ENCODE measurements at regions not wholly inside any gene's neighbourhood (a gene's known extent, or its start where the extent isn't known, plus 50 kb on each side); places are given as distances from the start of the nearest gene placed in this dataset.

DNA sequence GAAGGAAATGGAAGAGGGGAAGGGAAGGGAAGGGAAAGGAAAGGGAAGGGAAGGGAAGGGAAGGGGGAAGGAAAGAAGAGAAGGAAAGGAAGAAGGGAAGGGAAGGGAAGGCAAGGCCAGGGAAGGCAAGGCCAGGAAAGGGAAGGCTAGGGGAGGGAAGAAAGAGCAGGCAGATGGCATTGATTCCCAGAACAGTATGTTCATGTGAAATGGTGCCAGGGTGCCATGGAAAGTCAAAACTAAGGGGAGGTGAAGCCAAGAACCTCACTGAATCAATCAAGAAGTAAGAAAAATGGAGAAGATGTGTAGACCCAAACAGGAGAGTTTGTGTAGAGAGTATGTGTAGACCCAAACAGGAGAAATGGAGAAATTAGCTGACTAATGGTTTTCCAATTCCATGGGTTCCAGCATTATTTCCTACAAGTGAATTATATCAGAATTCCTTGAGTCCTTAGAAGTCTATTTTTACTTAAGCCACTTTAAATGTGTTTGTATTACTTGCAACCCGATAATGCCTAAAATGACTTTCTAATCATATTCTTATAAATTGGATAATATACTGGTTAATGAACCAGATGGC, 367.6 kb downstream of the TXNL1 start:
- no peak for DNase-seq

DNA sequence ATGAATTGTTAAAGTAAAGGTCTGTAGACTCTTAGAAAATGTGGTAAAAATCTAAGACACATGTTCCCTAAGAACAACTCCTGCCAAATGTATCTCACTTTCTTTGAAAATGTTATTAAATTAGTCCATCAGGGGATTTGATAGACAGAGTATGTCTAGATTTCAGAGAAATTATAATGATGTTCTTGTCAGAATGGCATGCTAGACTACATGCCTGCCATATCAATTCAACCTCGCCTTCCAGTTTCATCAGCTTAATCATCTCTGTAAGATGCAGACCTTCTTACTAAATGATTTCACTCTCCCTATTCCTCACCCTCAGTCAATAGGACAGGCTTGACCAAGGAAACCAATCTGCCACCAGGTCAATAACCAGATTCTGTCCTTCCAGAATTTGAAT, 368.4 kb downstream of the TXNL1 start:
- DNase-seq: no peak

DNA sequence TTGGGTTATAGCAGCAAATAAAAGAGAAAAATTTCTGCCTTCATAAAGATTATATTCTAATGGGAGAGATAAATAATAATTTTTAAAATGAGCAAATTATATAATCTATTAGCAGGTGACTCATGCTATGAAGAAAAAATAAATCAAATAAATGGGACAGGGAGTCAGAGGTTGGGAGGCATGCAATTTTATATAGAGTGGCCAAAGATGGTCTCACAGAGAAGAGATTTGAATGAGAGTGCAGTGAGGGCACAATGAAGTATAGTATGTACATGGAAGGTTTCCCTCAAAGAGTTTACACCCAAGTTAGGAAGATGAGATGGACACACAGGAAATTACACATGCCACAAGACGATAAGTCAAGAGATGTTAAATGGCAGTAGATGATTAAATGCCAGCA, 369.4 kb downstream of the TXNL1 start:
- no peak for DNase-seq

DNA sequence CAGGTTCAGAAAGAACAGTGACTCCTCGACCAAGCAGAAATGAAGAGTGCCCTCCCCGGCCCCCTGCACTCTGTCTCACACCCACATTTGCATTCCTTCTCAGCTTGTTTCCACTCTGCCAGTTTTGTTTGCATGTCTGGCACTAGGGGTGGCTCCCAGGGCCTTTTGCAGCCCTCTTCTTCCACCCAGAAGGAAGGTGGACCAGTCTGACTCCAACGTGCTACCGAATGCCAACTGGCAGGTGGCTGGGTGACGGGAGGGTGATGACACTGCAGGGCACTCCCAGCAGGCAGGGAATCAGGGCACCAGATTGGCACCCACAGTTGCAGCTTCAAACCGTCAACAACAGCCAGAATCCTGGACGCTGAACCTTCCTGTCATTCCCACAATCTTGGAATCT, 371.1 kb downstream of the TXNL1 start:
- DNase-seq: no peak

DNA sequence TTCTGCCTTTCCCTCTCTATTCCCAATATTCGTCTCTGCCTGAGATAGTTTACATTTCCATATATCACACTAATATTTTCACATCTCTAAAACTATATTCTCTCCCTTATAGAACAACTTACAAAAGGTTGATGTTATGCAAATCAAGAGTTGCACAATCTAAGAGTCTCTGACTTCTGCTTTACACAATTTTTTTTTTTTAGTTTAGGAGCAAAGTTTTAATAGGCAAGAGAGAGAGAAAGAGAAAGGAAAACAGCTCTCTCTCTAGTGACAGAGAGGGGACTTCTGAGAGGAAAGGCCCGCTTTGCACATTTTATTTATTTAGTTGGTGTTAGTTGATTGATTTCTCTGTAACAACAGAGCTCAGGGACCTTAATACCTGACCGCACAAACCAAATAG, 380.2 kb downstream of the TXNL1 start:
- no peak for DNase-seq

DNA sequence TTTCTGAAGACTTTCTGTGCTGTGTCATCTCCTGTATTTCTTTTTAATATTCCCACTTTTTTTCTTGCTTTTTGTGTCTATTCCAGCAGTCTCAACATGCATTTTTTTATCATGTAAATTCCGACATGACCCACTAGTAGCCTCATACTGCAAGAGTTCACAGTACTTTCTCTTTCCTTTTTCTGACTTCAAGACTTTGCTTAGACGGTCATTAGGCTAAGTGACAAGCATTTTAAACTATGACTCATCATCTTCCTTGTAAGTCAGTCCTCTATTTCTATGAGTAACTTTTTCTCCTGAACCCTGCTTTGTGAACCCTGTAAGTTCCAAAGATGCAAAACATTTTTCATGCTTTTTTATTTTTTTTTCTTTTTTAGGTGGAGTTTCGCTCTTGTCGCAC, 381.2 kb downstream of the TXNL1 start:
- DNase-seq: no peak

DNA sequence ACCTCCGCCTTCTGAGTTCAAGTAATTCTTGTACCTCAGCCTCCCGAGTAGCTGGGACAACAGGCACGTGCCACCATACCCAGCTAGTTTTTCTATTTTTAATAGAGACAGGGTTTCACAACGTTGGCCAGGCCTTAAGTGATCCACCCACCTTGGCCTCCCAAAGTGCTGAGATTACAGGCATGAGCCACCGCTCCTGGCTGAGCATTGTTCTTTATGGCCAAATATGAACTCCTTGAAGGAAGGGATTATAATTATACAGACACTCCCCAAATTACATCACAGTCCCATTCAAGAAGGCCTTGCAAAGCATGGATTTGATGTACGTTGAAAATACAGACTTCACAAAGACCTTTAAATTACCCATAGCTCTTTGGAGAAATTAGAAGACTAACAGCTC, 381.7 kb downstream of the TXNL1 start:
- DNase-seq: no peak

DNA sequence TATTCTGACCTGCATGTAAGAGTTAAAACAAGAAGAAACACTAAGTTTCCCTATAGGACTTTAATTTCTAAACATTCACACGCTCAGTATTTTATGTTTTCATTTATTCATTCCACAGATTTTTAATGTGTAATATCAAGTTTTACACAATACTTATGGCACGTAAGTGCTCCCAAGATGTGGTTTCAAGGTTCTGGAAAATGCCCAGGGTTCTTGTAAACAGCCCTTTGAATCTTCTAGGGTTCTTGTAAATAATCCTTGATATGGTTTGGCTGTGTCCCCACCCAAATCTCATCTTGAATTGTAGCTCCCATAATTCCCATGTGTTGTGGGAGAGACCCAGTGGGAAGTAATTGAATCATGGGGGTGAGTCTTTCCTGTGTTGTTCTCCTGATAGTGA, 383.0 kb downstream of the TXNL1 start:
- DNase-seq: no peak

DNA sequence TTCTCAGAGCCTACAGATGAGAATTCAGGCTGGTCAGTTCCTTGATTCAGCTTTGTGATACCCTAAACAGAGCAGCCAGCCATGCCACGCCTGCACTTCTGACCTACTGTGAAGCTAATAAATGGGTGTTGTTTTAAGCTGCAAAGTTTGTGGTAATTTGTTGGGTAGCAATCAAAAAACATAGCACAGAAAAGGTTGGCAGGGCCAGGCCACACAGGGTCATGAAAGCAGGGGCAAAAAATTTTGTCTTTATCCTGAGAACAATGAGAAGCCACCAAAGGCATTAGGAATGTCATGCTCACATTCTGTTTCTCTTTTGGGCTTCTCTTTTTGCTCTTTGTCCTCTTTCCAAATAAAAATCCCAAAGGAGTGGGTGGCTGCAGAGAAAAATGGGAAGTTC, 385.9 kb downstream of the TXNL1 start:
- no peak for DNase-seq

DNA sequence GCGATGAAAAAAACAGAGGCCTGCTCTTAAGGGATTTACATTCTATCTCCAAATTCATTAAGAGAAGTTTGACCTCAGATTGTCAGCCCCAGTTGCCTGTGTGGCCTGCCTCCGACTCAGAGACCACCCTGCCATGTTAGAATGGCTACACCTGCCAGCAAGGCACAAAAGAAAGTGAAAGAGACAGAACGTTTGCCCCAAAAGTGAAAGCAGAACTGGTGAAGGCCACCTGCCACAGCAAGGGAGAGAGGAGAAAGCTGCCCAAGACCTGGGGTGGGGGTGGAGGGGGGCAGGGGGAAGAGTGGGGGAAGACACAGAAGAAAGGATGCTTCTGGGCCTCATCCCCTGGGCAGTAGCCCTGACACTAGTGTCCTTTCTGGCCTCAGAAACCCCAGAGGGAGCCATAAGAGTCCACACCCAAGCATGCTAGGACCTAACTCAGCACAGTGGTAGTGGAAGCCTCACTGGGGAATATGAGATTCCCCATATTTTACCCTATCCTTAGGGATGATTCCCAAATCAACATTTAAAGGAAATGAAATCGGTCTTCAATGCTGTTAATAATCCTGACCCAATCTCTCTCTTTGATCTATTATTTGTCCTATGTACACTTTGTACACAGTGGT, 389.7 kb downstream of the TXNL1 start:
- DNase-seq: no peak

DNA sequence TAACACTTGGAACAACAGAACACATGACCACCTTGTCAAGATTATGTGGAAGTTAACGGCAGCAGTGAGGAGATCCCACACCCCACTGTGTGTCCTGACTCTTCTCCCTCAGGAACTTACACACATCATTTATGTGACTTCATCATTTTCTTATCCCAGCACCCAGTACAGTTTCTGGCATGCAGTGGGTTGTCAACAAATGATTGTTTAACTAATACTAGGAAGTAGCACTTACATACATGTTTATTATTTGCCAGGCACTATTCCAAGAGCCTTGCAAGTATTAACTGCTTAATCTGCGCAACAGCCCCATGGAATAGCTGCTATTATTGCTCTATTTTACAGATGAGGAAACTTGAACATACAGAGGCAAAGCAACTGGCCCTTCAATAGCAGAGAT, 391.5 kb downstream of the TXNL1 start:
- DNase-seq: no peak

DNA sequence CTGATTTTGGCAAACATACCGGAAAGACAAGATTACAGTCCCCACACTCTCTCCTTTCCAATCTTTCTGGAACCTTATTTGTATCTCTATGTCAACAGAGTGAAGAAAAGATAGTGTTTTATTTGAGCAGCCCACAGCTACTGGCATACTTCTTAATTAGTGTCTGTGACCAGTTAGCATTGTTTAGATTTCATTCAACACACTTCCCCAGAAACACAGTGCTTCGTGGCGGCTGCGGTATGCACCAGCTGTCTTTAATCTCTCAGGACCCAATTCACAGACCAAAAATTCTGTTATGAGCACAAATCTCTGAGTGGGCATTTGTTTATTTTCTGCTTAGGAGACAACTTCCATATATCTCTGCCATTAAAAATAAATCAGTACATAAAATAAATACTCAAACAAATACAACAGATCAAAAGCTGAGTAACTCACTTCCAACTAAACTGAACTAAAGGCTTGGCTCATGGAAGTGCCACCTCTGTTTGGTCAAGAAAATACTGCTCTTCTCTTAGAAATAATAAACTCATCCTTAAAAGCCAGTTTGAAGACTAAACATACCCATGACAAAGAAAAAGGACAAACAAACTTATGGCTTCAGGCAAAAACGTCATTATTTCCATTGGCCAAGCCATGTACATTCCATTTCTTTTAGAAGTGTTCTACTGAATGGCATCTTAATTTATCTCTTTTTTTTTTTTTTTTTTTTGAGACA, 392.4 kb downstream of the TXNL1 start:
- no peak for DNase-seq

DNA sequence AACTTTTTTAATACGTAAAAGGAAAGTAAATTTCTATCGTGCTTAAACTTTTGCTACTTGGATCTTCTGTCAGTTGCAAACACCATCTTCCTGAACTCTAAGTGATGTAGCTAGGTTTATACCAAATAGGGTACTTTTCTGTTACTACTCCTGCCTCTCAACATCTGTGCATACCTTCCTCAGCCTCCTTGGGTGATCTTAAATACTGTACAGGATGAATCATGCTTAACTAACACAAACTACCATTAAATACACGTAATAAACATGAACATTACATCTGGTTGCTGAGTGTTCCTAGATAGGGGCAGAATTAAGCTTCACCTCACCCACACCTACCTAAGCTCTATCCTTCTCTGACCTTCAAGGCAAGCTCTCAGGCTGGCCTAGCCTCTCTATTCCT, 398.0 kb downstream of the TXNL1 start:
- no peak for DNase-seq

DNA sequence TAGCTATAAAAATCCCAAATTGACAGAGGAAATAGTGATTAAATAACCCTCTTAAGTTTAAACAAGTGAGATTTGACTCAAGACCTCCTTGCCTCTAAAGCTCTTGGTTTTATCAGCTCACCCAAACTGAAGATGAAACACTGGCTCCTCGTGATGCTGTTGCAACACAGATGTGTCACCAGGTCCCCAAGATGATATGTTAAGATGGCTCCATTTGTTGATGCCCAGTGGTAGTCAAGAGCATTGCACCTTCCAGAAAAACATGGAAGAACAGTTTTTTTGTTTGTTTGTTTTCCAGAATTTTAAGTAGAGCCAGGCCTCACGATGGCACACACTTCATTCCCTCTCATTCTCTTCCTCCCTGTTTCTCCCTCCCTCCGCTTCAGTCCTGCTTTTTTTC, 399.8 kb downstream of the TXNL1 start:
- no peak for DNase-seq

DNA sequence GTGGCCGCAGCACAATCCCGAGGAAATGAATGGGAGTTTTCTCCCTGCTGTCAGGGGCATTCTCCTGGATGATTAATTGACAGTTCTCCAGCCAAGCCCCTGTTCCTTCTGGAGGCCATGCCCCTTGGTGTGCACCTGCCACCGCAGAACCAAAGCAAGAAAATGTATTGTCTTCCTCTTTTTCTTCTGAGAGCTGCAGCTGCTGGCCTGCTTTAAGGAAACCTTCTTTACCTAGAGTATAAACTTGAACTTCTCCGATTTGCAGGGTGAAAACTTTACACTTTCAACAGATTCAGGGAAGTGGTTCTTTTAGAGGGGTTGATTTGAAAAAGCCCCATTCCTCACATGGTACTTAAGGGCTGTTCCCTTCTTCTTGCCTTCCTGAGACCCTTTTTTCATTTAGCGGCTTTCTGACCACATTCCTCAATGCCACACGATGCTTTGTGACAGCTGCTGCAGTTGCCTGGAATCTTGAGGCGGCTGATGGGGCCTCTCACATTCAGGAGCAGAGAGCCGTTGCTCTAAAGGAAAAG, 402.8 kb downstream of the TXNL1 start:
- DNase-seq: no peak

DNA sequence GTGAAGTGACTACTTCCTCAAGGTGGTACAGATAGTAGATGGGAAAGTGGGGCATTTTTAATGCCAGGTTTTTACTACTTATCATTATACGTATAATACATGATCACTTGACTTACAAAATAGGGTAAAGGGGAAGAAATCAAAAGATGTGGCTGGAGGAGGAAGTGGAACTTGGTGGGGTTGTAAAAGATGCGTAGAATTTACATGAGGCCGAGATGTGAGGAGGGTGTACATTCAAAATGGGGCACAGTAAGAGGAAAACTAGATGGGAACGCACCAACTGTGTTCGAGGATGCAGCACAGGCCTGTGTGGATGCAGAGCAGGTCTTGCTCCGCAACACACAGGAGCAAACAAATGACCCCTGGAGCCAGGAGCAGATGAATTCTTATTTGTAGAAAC, 403.3 kb downstream of the TXNL1 start:
- DNase-seq: no peak

DNA sequence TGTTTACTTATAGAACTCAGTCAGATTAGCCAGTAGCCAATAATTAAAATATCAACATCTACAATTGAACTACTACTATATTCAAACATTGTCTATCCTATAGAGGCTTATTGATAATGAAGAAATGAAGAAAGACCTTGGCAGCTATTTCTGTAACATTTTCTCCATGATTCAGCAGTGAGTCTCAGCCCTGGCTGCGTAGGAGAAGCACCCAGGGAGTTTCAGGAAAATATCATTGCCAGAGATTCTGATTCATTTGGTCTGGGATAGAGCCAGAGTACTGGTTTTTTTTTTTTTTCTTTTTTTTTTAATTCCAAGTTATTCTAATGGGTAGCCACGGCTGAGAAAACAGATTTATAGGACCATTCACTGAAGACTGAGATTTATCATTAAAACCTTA, 404.8 kb downstream of the TXNL1 start:
- DNase-seq: no peak

DNA sequence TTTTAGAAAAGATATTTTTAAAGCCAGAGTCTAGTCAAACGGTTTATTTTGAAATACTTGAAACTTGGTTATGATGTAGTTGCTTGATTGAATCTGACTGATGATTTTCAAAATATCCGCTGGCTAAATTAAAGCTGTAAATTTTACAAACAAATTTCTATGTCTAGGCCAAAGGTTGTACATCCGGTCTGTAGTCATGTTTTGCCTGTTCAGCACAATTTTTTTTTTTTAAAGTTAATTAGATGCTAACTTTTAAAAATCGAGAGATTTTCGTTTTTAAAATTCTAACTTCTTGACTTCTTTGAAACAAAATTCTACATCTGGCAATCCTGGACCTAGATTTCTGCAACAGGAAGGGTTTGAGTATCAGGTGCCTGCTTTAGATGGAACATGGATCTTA, 412.4 kb downstream of the TXNL1 start:
- DNase-seq: no peak

DNA sequence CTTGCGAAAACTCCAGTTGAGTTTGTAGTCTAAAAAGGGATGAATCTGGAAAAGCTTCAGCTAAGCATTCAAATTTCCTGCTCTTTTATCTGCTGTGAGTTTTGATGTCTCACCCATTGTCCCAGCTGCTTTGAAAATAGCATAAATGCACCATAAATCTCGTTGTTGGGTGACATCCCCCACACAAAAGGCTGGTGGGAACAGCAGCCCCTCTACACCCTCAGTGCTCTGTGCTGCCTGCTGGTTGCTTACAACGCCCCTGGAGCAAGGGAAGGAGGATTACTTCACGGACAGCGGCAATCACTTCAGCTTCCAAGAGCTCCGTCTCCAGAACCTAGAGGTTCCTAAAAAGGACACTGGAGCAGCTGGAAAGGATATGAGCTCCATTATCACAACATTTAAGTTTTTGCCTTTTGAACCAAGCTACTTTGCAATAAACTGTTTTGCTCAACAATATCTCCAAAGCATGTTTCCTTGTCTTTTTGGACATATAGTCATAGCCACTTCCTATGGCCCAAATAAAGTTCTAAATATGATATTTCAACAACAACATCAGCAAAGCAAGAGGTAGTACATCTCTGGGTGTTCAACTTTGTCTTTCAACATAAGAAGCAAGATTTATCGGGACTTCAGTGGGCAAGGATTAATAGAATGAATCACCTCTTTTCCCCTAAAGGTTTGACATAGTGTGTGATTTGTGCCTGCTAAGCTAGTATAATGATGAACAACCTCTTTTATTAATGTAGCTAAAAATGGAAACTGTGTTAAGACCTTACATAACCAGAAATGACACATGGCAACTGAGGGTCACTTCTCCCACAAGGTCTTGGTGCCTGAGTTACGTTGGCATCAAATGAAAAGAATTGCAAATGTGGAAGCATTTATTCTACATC, 413.5 kb downstream of the TXNL1 start:
- no peak for DNase-seq

DNA sequence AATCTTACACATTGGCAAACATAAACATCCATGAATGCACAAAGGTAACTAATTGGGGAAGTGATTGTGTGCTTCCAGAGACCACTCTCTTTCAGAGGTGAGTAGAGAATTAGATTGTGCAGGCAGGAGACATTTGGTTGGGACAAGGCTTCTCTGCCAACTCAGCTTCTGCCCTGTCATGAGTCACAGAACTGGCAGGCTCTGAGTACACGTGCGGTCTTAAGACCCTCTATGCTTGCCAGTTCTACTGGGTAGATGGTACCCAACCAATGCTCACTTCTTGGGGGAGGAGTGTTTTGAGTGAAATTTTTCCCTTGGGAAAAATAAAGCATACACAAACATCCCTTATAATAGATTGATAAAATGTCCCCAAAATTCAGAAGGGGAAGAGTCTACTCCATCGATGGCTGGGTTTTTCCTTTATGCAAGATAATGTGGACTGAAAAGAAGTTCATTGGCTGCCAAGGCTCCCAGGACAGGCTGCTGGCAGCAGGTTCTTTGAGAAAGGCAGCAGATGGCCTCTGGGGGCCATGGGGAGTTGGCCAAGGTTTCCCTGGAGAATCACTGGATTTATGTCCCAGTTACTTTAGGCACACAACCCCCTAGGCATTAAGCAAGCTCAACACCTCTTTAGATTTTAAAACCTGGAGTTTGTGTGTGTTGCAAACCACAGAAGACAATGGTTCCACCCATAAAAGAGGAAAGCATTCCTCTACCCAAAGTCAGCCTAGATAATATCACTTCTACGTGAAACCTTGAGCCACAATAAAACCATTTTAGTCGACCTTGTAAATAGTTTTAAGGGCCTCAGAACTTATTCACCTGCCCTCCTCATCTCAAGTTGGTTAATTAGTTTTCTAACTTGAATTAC, 417.0 kb downstream of the TXNL1 start:
- DNase-seq: no peak

DNA sequence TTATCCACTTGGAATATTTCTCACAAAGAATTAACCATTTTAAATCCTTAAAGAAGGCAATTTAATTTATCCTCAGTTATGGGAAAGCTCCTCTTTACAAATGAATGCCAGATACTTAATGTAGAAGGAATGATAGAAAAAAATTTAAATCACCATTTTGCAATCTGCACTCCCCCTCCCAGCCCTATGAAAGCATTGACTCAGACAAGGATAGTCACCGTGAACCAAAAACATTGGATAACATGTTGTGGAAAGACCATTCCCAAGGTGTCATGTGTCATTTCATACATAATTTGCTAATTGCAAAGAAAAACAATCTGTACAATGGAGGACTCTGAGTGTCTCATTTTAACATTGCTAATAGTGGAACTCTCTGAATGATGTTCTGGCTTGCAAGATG, 421.0 kb downstream of the TXNL1 start:
- no peak for DNase-seq

DNA sequence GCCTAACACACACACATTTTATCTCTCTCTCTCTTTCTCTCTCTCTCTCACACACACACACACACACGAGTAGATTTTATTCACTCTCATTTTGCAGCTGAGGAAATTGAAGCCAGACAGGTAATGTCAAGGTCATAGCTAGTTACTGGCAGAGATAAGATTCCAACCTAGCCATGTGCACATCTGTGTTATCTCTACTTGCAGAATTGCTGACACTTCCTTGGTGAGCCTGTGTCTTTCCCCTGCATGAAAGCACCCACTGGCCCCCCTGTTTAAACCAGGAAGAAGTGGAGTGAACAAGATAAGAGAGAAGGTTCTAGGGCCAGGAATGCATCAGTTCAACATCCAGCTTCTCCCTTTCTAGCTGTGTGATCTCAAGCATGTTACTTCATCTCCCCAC, 423.7 kb downstream of the TXNL1 start:
- DNase-seq: no peak

Data from activated gamma-delta T cell (primary cell).